ENCODE measurements at regions not wholly inside any gene's neighbourhood (a gene's known extent, or its start where the extent isn't known, plus 50 kb on each side); places are given as distances from the start of the nearest gene placed in this dataset.

- Histone ChIP-seq H3K27me3 (replicated peaks in 1 of 4; ENCODE audit: control insufficient read depth in 3 of 4, extremely low read depth in 1 of 4, insufficient read depth in 3 of 4, low read length in 3 of 4) (no peaks in the 10 kb centered on the region), H3K4me2 (ENCODE audit: insufficient read depth in 1 of 2, low read depth in 2 of 2, low read length in 2 of 2) (no peak overlapping the region), H3K23me2 (ENCODE audit: low read depth, low read length) (no peaks in the 10 kb centered on the region), H3K79me1 (ENCODE audit: low read depth, low read length) (no peaks in the 10 kb centered on the region), H2BK20ac (ENCODE audit: low read length) (no peak overlapping the region), H3K79me2 (ENCODE audit: control insufficient read depth in 1 of 2, insufficient read depth in 2 of 2, low read length in 2 of 2) (no peaks in the 10 kb centered on the region), H2BK15ac (ENCODE audit: low read length) (no peak overlapping the region), H3K4me3 (ENCODE audit: extremely low read depth in 1 of 4, insufficient read depth in 2 of 4, low read depth in 3 of 4, low read length in 4 of 4) (no peak overlapping the region), H3K9me3 (ENCODE audit: insufficient read depth in 2 of 2, low read depth in 1 of 2, low read length in 1 of 2) (no peaks in the 10 kb centered on the region), H2AFZ (ENCODE audit: low read length) (no peak overlapping the region), H2BK5ac (ENCODE audit: low read depth, low read length) (no peak overlapping the region), H3K23ac (ENCODE audit: insufficient read length) (no peak overlapping the region), H4K20me1 (replicated peaks in 1 of 2; ENCODE audit: control insufficient read depth in 1 of 2, insufficient read depth in 2 of 2, low read length in 2 of 2) (no peaks in the 10 kb centered on the region), H3K4ac (replicated peaks; ENCODE audit: insufficient read length, low read depth, low read length) (no peak overlapping the region), H3K4me1 (replicated peaks in 1 of 4; ENCODE audit: control insufficient read depth in 3 of 4, insufficient read depth in 4 of 4, low read length in 3 of 4) (no peaks in the 10 kb centered on the region), H2BK120ac (replicated peaks; ENCODE audit: low read depth, low read length) (no peak overlapping the region), H3K27ac (ENCODE audit: low read depth, low read length) (no peak overlapping the region), H4K8ac (ENCODE audit: extremely low read depth, insufficient read depth, low read length) (no peak overlapping the region), H3K9ac (replicated peaks in 1 of 4; ENCODE audit: extremely low read depth in 1 of 4, low read depth in 3 of 4, low read length in 3 of 4) (no peak overlapping the region), H3K14ac (ENCODE audit: insufficient read length) (no peak overlapping the region), H3K18ac (ENCODE audit: extremely low read depth, low read length) (no peak overlapping the region), H2BK12ac (ENCODE audit: low read depth, low read length) (no peak overlapping the region), H3K56ac (replicated peaks; ENCODE audit: insufficient read length, low read depth, low read length) (no peak overlapping the region), H2AK5ac (ENCODE audit: low read depth, low read length) (no peak overlapping the region), H4K5ac (ENCODE audit: insufficient read length, low read depth, low read length) (no peak overlapping the region), H3K36me3 (ENCODE audit: control insufficient read depth in 2 of 4, insufficient read depth in 4 of 4, low read length in 3 of 4) (no peaks in the 10 kb centered on the region), H4K91ac (replicated peaks; ENCODE audit: insufficient read length, low read length) (no peak overlapping the region)
- ChIA-PET CTCF (ENCODE audit: partially characterized antibody) (interaction anchor here (0.6 to 3.6 kb wide), 4 partner anchors 10 to 1831 kb away, joined by 3 to 22 read pairs (median 6); no protein-coding TSS in a partner anchor), POLR2A (ENCODE audit: partially characterized antibody) (no interaction called here)
- FAIRE-seq (no peak), DNase-seq (ENCODE audit: low read depth in 1 of 2, low spot score in 2 of 2) (no peak)
- no peak for TF ChIP-seq EZH2 (IDR thresholded peaks at IDR 0.05; ENCODE audit: low read depth, low read length, severe bottlenecking)
- TF ChIP-seq NRF1 (IDR thresholded peaks at IDR 0.05; ENCODE audit: low read depth, low read length) = no peak
- no peak for TF ChIP-seq CBX8 (IDR thresholded peaks at IDR 0.05; ENCODE audit: borderline replicate concordance, low read depth, low read length)
- TF ChIP-seq KDM1A (IDR thresholded peaks at IDR 0.05; ENCODE audit: borderline replicate concordance, low read length) = no peak
- TF ChIP-seq BRCA1 (IDR thresholded peaks at IDR 0.05; ENCODE audit: low read depth, low read length) = no peak
Observed at GRCh38 chr15:94174399-94174802, 57.0 kb upstream of the MCTP2 start.

All from H1 (cell line).